HG03095 (cell line): ENCODE measurements at regions not wholly inside any gene's neighbourhood (a gene's known extent, or its start where the extent isn't known, plus 50 kb on each side); places are given as distances from the start of the nearest gene placed in this dataset.
A peak's percentile ranks its signal among the peaks of the same experiment; 100 is the strongest.

Experiments used
- ATAC-seq: cut with Tn5 transposase; IDR thresholded peaks from one replicate; pipeline ENCODE4 v1.9.1; 2021; ENCODE audit warnings: moderate library complexity; ENCODE audit not compliant: unreplicated experiment

- peak; percentile 51 for ATAC-seq
Measured at GRCh38 chr6:91447530-91448254, 860.8 kb upstream of the MAP3K7 start.

GRCh38 chr6:91447081-91447480 is 860.2 kb upstream of the MAP3K7 start:
- no peak for ATAC-seq

- no peak for ATAC-seq
Measured at GRCh38 chr6:91443405-91443804, 856.5 kb upstream of the MAP3K7 start.

GRCh38 chr6:91442342-91442741 is 855.5 kb upstream of the MAP3K7 start:
- no peak for ATAC-seq

- no peak for ATAC-seq
Measured at GRCh38 chr6:91438570-91438969, 851.7 kb upstream of the MAP3K7 start.

GRCh38 chr6:91437315-91437729 is 850.5 kb upstream of the MAP3K7 start:
- no peak for ATAC-seq

GRCh38 chr6:91436448-91436847 is 849.6 kb upstream of the MAP3K7 start:
- no peak for ATAC-seq

- ATAC-seq = no peak
Measured at GRCh38 chr6:91435630-91436029, 848.8 kb upstream of the MAP3K7 start.

GRCh38 chr6:91434576-91434975 is 847.7 kb upstream of the MAP3K7 start:
- no peak for ATAC-seq

GRCh38 chr6:91433660-91434534 is 847.0 kb upstream of the MAP3K7 start:
- no peak for ATAC-seq

- no peak for ATAC-seq
Measured at GRCh38 chr6:91428953-91429560, 842.2 kb upstream of the MAP3K7 start.

GRCh38 chr6:91428296-91428695 is 841.4 kb upstream of the MAP3K7 start:
- ATAC-seq = no peak

GRCh38 chr6:91420243-91420642 is 833.4 kb upstream of the MAP3K7 start:
- ATAC-seq = no peak

GRCh38 chr6:91415031-91415605 is 828.2 kb upstream of the MAP3K7 start:
- no peak for ATAC-seq

- ATAC-seq = no peak
Measured at GRCh38 chr6:91412532-91412931, 825.7 kb upstream of the MAP3K7 start.

GRCh38 chr6:91407706-91408105 is 820.8 kb upstream of the MAP3K7 start:
- ATAC-seq = no peak

GRCh38 chr6:91392951-91393350 is 806.1 kb upstream of the MAP3K7 start:
- ATAC-seq = no peak

- ATAC-seq = no peak
Measured at GRCh38 chr6:91387290-91388059, 800.6 kb upstream of the MAP3K7 start.

- no peak for ATAC-seq
Measured at GRCh38 chr6:91386204-91386603, 799.3 kb upstream of the MAP3K7 start.

- no peak for ATAC-seq
Measured at GRCh38 chr6:91383207-91383606, 796.3 kb upstream of the MAP3K7 start.

- no peak for ATAC-seq
Measured at GRCh38 chr6:91376686-91377085, 789.8 kb upstream of the MAP3K7 start.
